Esophagus squamous epithelium (tissue), 4 donors: ENCODE measurements at regions not wholly inside any gene's neighbourhood (a gene's known extent, or its start where the extent isn't known, plus 50 kb on each side); places are given as distances from the start of the nearest gene placed in this dataset.

Source experiments
- POLR2A ChIP-seq, 4 donors: fragments of 450-650 bp; IDR thresholded peaks; one replicate each; pipeline ENCODE4 v1.6.1; 2017; ENCODE audit warnings: antibody characterized with exemption in 4 of 4, mild to moderate bottlenecking in 4 of 4, moderate library complexity in 3 of 4
- TF ChIP-seq, protein P1 (sequence below), 6 experiments: fragments of 450-650 bp in 4 of 6; fragments of 200-600 bp in 2 of 6; sonication (generic) in 2 of 6; IDR thresholded peaks; one replicate each; pipeline ENCODE4 v1.5.1; 2016 to 2019; ENCODE audit warnings: antibody characterized with exemption in 6 of 6, mild to moderate bottlenecking in 4 of 6, moderate library complexity in 4 of 6

DNA sequence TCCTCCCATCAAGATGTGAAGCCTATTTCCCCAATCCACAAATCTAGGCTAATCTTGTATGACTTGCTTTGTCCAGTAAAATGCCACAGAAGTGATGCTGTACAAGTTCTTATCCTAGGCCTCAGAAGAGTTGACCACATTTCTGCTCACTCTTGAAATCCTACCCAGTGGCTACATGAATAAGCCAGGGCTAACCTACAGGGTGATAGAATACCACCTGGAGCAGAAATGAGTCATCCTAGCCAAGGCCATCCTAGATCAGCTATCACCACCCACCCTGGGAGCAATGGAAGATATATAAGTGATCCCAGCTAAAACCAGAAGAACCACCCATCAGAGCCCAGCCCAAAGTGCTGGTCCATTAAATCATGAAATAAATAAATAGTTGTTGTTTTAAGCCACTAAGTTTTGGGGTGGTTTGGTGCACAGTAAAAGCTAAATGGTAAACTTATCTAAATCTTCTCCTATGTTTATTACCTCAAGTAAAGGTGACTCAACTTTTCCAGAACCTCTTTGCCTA, 105.1 kb downstream of the RPS29 start:
- TF ChIP-seq, protein P1, sequence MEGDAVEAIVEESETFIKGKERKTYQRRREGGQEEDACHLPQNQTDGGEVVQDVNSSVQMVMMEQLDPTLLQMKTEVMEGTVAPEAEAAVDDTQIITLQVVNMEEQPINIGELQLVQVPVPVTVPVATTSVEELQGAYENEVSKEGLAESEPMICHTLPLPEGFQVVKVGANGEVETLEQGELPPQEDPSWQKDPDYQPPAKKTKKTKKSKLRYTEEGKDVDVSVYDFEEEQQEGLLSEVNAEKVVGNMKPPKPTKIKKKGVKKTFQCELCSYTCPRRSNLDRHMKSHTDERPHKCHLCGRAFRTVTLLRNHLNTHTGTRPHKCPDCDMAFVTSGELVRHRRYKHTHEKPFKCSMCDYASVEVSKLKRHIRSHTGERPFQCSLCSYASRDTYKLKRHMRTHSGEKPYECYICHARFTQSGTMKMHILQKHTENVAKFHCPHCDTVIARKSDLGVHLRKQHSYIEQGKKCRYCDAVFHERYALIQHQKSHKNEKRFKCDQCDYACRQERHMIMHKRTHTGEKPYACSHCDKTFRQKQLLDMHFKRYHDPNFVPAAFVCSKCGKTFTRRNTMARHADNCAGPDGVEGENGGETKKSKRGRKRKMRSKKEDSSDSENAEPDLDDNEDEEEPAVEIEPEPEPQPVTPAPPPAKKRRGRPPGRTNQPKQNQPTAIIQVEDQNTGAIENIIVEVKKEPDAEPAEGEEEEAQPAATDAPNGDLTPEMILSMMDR (IDR thresholded peaks at IDR 0.05): no peak
- TF ChIP-seq POLR2A (IDR thresholded peaks at IDR 0.05): no peak
